ENCODE measurements at regions not wholly inside any gene's neighbourhood (a gene's known extent, or its start where the extent isn't known, plus 50 kb on each side); places are given as distances from the start of the nearest gene placed in this dataset.

GRCh38 chr9:107933097-107933496 lies 443.5 kb upstream of the KLF4 start:
- TF ChIP-seq CTCF (IDR thresholded peaks at IDR 0.05) (no peak), POLR2A (IDR thresholded peaks at IDR 0.05) (no peak)
